H1 (cell line): ENCODE measurements at regions not wholly inside any gene's neighbourhood (a gene's known extent, or its start where the extent isn't known, plus 50 kb on each side); places are given as distances from the start of the nearest gene placed in this dataset.

Experiments
- CTCF ChIA-PET: fragments of 300-600 bp; sonication (Branson Sonifier 250); formaldehyde crosslinking; loops from one replicate; lab custom pipeline; 2021; ENCODE audit not compliant: partially characterized antibody; lab: Charles Lee
- POLR2A ChIA-PET: fragments of 300-600 bp; sonication (Branson Sonifier 250); formaldehyde crosslinking; loops from one replicate; lab custom pipeline; 2021; ENCODE audit warnings: inconsistent platforms; ENCODE audit not compliant: partially characterized antibody; lab: Charles Lee
- DNase-seq, 2 experiments: peaks; one replicate each; pipeline versions ENCODE4 v3.0.0 to v3.0.0-alpha.2; 2010 to 2022; ENCODE audit warnings: low spot score in 2 of 2, low read depth in 1 of 2, mixed read lengths in 1 of 2
- FAIRE-seq: peaks from 2 replicates; lab custom pipeline; 2011; peaks lifted over from hg19 to GRCh38; lab: Jason Lieb, UNC
- H2AFZ ChIP-seq: 2 replicates; pipeline ENCODE4 v1.8.1; 2012; ENCODE audit warnings: low read length, inconsistent platforms
- H2AK5ac ChIP-seq: 2 replicates; pipeline ENCODE4 v1.6.1; 2013; ENCODE audit warnings: low read depth, low read length
- H2BK120ac ChIP-seq: replicated peaks from 2 replicates; pipeline ENCODE3; 2013; ENCODE audit warnings: low read depth, low read length, inconsistent platforms
- H2BK12ac ChIP-seq: 2 replicates; pipeline ENCODE4 v1.6.1; 2013; ENCODE audit warnings: low read depth, low read length
- H2BK15ac ChIP-seq: 2 replicates; pipeline ENCODE4 v1.6.1; 2013; ENCODE audit warnings: low read length
- H2BK20ac ChIP-seq: 2 replicates; pipeline ENCODE4 v1.6.1; 2013; ENCODE audit warnings: low read length
- H2BK5ac ChIP-seq: 2 replicates; pipeline ENCODE4 v1.6.1; 2013; ENCODE audit warnings: low read depth, low read length
- H3K14ac ChIP-seq: 2 replicates; pipeline ENCODE4 v1.6.1; 2013; ENCODE audit warnings: inconsistent platforms; ENCODE audit not compliant: insufficient read length
- H3K18ac ChIP-seq: 2 replicates; pipeline ENCODE4 v1.6.1; 2013; ENCODE audit warnings: low read length; ENCODE audit errors: extremely low read depth
- H3K23ac ChIP-seq: 2 replicates; pipeline ENCODE4 v1.6.1; 2013; ENCODE audit warnings: inconsistent platforms; ENCODE audit not compliant: insufficient read length
- H3K23me2 ChIP-seq: 2 replicates; pipeline ENCODE4 v1.6.1; 2013; ENCODE audit warnings: low read depth, low read length
- H3K27ac ChIP-seq: 2 replicates; pipeline ENCODE4 v1.6.1; 2011; ENCODE audit warnings: low read depth, low read length, inconsistent platforms
- H3K27me3 ChIP-seq, 4 experiments: replicated peaks in 1 of 4; 1 replicate in 1 of 4; 2 replicates in 3 of 4; pipeline versions ENCODE4 v1.6.1 to v1.8.1; 2011 to 2013; ENCODE audit warnings: low read length in 3 of 4, mild to moderate bottlenecking in 3 of 4, inconsistent platforms in 2 of 4, mixed read lengths in 2 of 4, moderate library complexity in 1 of 4; ENCODE audit not compliant: control insufficient read depth in 3 of 4, insufficient read depth in 3 of 4; ENCODE audit errors: extremely low read depth in 1 of 4
- H3K36me3 ChIP-seq, 4 experiments: 2 replicates each; pipeline versions ENCODE4 v1.6.1 to v1.8.1; 2011 to 2013; ENCODE audit warnings: mild to moderate bottlenecking in 4 of 4, low read length in 3 of 4, moderate library complexity in 2 of 4, control low read depth in 1 of 4, inconsistent platforms in 1 of 4; ENCODE audit not compliant: insufficient read depth in 4 of 4, control insufficient read depth in 2 of 4
- H3K4ac ChIP-seq: replicated peaks from 2 replicates; pipeline ENCODE3; 2013; ENCODE audit warnings: low read length, low read depth, mixed read lengths, inconsistent platforms; ENCODE audit not compliant: insufficient read length
- H3K4me1 ChIP-seq, 4 experiments: replicated peaks in 1 of 4; 1 replicate in 1 of 4; 2 replicates in 3 of 4; pipeline versions ENCODE4 v1.6.1 to v1.8.1; 2011 to 2013; ENCODE audit warnings: low read length in 3 of 4, inconsistent platforms in 2 of 4, mixed read lengths in 1 of 4; ENCODE audit not compliant: insufficient read depth in 4 of 4, control insufficient read depth in 3 of 4
- H3K4me2 ChIP-seq, 2 experiments: 2 replicates each; pipeline versions ENCODE4 v1.6.1 to v1.8.1; 2011 to 2013; ENCODE audit warnings: low read depth in 2 of 2, low read length in 2 of 2, control low read depth in 1 of 2, inconsistent platforms in 1 of 2, mild to moderate bottlenecking in 1 of 2; ENCODE audit not compliant: insufficient read depth in 1 of 2
- H3K4me3 ChIP-seq, 4 experiments: fragments of 200-600, 300-600 bp in 1 of 4; sonication (generic), shearing (Covaris generic), sonication (Bioruptor Twin) in 1 of 4; 2 replicates each; pipeline versions ENCODE4 v1.5.1 to v1.8.1; 2011 to 2016; ENCODE audit warnings: low read length in 4 of 4, low read depth in 3 of 4, control low read depth in 2 of 4, inconsistent platforms in 2 of 4, mild to moderate bottlenecking in 2 of 4, mixed read lengths in 1 of 4, moderate library complexity in 1 of 4; ENCODE audit not compliant: insufficient read depth in 2 of 4; ENCODE audit errors: extremely low read depth in 1 of 4
- H3K56ac ChIP-seq: replicated peaks from 2 replicates; pipeline ENCODE3; 2013; ENCODE audit warnings: low read depth, mild to moderate bottlenecking, mixed read lengths, low read length, inconsistent platforms; ENCODE audit not compliant: insufficient read length
- H3K79me1 ChIP-seq: 2 replicates; pipeline ENCODE4 v1.6.1; 2013; ENCODE audit warnings: low read depth, low read length, control low read depth
- H3K79me2 ChIP-seq, 2 experiments: 2 replicates each; pipeline versions ENCODE4 v1.6.1 to v1.8.1; 2012 to 2013; ENCODE audit warnings: low read length in 2 of 2, mild to moderate bottlenecking in 2 of 2, inconsistent platforms in 1 of 2; ENCODE audit not compliant: insufficient read depth in 2 of 2, control insufficient read depth in 1 of 2
- H3K9ac ChIP-seq, 4 experiments: replicated peaks in 1 of 4; 1 replicate in 1 of 4; 2 replicates in 3 of 4; pipeline versions ENCODE4 v1.6.1 to v1.8.1; 2011 to 2013; ENCODE audit warnings: low read depth in 3 of 4, low read length in 3 of 4, control low read depth in 2 of 4, mild to moderate bottlenecking in 2 of 4, moderate library complexity in 2 of 4, inconsistent platforms in 1 of 4; ENCODE audit errors: extremely low read depth in 1 of 4
- H3K9me3 ChIP-seq, 2 experiments: 2 replicates each; pipeline versions ENCODE4 v1.6.1 to v1.8.1; 2012 to 2013; ENCODE audit warnings: mild to moderate bottlenecking in 2 of 2, moderate library complexity in 2 of 2, control low read depth in 1 of 2, inconsistent platforms in 1 of 2, low read depth in 1 of 2, low read length in 1 of 2, mixed read lengths in 1 of 2; ENCODE audit not compliant: insufficient read depth in 2 of 2
- H4K20me1 ChIP-seq, 2 experiments: replicated peaks in 1 of 2; 2 replicates each; pipeline versions ENCODE3 to v1.8.1; 2011 to 2013; ENCODE audit warnings: inconsistent platforms in 2 of 2, low read length in 2 of 2, mild to moderate bottlenecking in 1 of 2; ENCODE audit not compliant: insufficient read depth in 2 of 2, control insufficient read depth in 1 of 2
- H4K5ac ChIP-seq: 2 replicates; pipeline ENCODE4 v1.6.1; 2013; ENCODE audit warnings: low read length, low read depth, mixed read lengths, inconsistent platforms; ENCODE audit not compliant: insufficient read length
- H4K8ac ChIP-seq: 2 replicates; pipeline ENCODE4 v1.8.0; 2013; ENCODE audit warnings: mild to moderate bottlenecking, moderate library complexity, low read length, inconsistent platforms; ENCODE audit not compliant: insufficient read depth; ENCODE audit errors: extremely low read depth
- H4K91ac ChIP-seq: replicated peaks from 2 replicates; pipeline ENCODE3; 2013; ENCODE audit warnings: low read length, mixed read lengths, inconsistent platforms; ENCODE audit not compliant: insufficient read length
- GABPA ChIP-seq: IDR thresholded peaks from 2 replicates; pipeline ENCODE4 v1.6.1; 2011; ENCODE audit warnings: mild to moderate bottlenecking, low read length, moderate library complexity, borderline replicate concordance; ENCODE audit not compliant: insufficient read depth
- NANOG ChIP-seq: IDR thresholded peaks from 2 replicates; pipeline ENCODE4 v1.6.1; 2011; ENCODE audit warnings: low read length, low read depth, mild to moderate bottlenecking, inconsistent platforms; ENCODE audit not compliant: insufficient read depth, poor library complexity, severe bottlenecking
- POLR2A ChIP-seq, 2 experiments: IDR thresholded peaks; 1 replicate in 1 of 2; 2 replicates in 1 of 2; pipeline ENCODE4 v1.6.1; 2011; ENCODE audit warnings: low read depth in 2 of 2, low read length in 2 of 2, mild to moderate bottlenecking in 2 of 2; ENCODE audit errors: control extremely low read depth in 1 of 2
- TAF1 ChIP-seq: IDR thresholded peaks from 2 replicates; pipeline ENCODE4 v1.6.1; 2011; ENCODE audit warnings: mild to moderate bottlenecking, low read depth, low read length
- TAF7 ChIP-seq: optimal IDR thresholded peaks from 2 replicates; pipeline ENCODE3; 2011; ENCODE audit warnings: low read depth, mild to moderate bottlenecking, inconsistent platforms, low read length, moderate library complexity, borderline replicate concordance
- WGBS, 2 experiments: shearing (Covaris generic) in 1 of 2; methylation state at CpG; one replicate each; pipeline versions ENCODE4 v1.1.6 to v1.1.7; 2013 to 2015; ENCODE audit warnings: low lambda C conversion rate in 2 of 2, mixed read lengths in 2 of 2, inconsistent platforms in 1 of 2, low coverage in 1 of 2, missing lambda C conversion rate in 1 of 2; ENCODE audit not compliant: insufficient replicate concordance in 2 of 2, insufficient coverage in 1 of 2, insufficient read length in 1 of 2; ENCODE audit errors: extremely low coverage in 1 of 2, missing lambda C conversion rate in 1 of 2; 5-methylcytosine and 5-hydroxymethylcytosine counted together

- H2AK5ac ChIP-seq = no peak overlapping the region
- 80% methylated on average over 1 of the region's 1 CpG; no CpG with 5 or more reads in 1 of the 2 experiments for WGBS, 2 experiments
- no peak overlapping the region for H2BK12ac ChIP-seq
- peaks cover 3 to 8% of the 10 kb centered on the region in 2 experiments; a peak in 1 of 4 replicates for H3K9me3 ChIP-seq
- no peak overlapping the region for H3K18ac ChIP-seq
- DNase-seq = no peak
- H4K5ac ChIP-seq = no peak overlapping the region
- ChIA-PET CTCF (interaction anchor here (1.3 kb wide), 1 partner anchor 31 kb away, joined by 3 read pairs; no protein-coding TSS in a partner anchor), POLR2A (no interaction called here)
- no peaks in the 10 kb centered on the region for H4K20me1 ChIP-seq
- H3K36me3 ChIP-seq = no peaks in the 10 kb centered on the region
- H2BK20ac ChIP-seq = no peak overlapping the region
- H3K79me2 ChIP-seq = no peaks in the 10 kb centered on the region
- no peak overlapping the region for H3K27ac ChIP-seq
- no peak overlapping the region for H2AFZ ChIP-seq
- H2BK120ac ChIP-seq = no peak overlapping the region
- no peak overlapping the region for H3K23ac ChIP-seq
- H2BK15ac ChIP-seq = no peak overlapping the region
- no peak for FAIRE-seq
- no peak overlapping the region for H4K91ac ChIP-seq
- no peaks in the 10 kb centered on the region for H3K79me1 ChIP-seq
- no peak overlapping the region for H3K4ac ChIP-seq
- no peaks in the 10 kb centered on the region for H3K23me2 ChIP-seq
- no peak overlapping the region for H3K4me2 ChIP-seq
- no peak overlapping the region for H2BK5ac ChIP-seq
- no peak overlapping the region for H4K8ac ChIP-seq
- no peak overlapping the region for H3K4me3 ChIP-seq
- H3K27me3 ChIP-seq = no peaks in the 10 kb centered on the region
- no peak overlapping the region for H3K14ac ChIP-seq
- TF ChIP-seq TAF7 = no peak
- no peak for TF ChIP-seq TAF1
- no peak for TF ChIP-seq NANOG
- no peak for TF ChIP-seq GABPA
- no peak for TF ChIP-seq POLR2A (IDR thresholded peaks at IDR 0.05; ENCODE audit: control extremely low read depth in 1 of 2, low read depth in 2 of 2, low read length in 2 of 2)
- TF ChIP-seq, all 59 proteins: peak for 0
- no peak overlapping the region for H3K9ac ChIP-seq
- no peak overlapping the region for H3K56ac ChIP-seq
- H3K4me1 ChIP-seq = peaks cover 0 to under 1% (median 0%) of the 10 kb centered on the region in 4 experiments; a peak in 1 of 7 replicates
Observed at GRCh38 chrX:20712811-20713210, 446.1 kb upstream of the RPS6KA3 start.
